GM23338 (cell line): ENCODE measurements at regions not wholly inside any gene's neighbourhood (a gene's known extent, or its start where the extent isn't known, plus 50 kb on each side); places are given as distances from the start of the nearest gene placed in this dataset.

ENCODE experiments used
- ATAC-seq: fragments of 200-7000 bp; cut with Tn5 transposase; 3 replicates; pipeline ENCODE4 v1.9.1; 2020
- DNase-seq: peaks from one replicate; pipeline ENCODE4 v3.0.0-alpha.2; 2015; ENCODE audit warnings: low spot score
- H2AFZ ChIP-seq: fragments of 200-600 bp; sonication (generic); 2 replicates; pipeline ENCODE4 v1.8.0; 2016; ENCODE audit warnings: antibody characterized with exemption, mild to moderate bottlenecking, moderate library complexity
- H3F3A ChIP-seq: fragments of 200-600 bp; sonication (generic); replicated peaks from 2 replicates; pipeline ENCODE4 v1.8.0; 2017; ENCODE audit warnings: antibody characterized with exemption, mixed run types, low read depth
- H3K27ac ChIP-seq: fragments of 200-600 bp; sonication (generic); 2 replicates; pipeline ENCODE4 v1.6.1; 2016; ENCODE audit warnings: low read depth
- H3K27me3 ChIP-seq: fragments of 200-600 bp; sonication (generic); 2 replicates; pipeline ENCODE4 v1.8.0; 2016; ENCODE audit warnings: mild to moderate bottlenecking, mixed run types, moderate library complexity; ENCODE audit not compliant: insufficient read depth
- H3K36me3 ChIP-seq: fragments of 200-600 bp; sonication (generic); 2 replicates; pipeline ENCODE4 v1.8.0; 2016; ENCODE audit warnings: mild to moderate bottlenecking; ENCODE audit not compliant: insufficient read depth
- H3K4me1 ChIP-seq: fragments of 200-600 bp; sonication (generic); 2 replicates; pipeline ENCODE4 v1.8.0; 2016; ENCODE audit warnings: mild to moderate bottlenecking, moderate library complexity; ENCODE audit not compliant: insufficient read depth
- H3K4me2 ChIP-seq: fragments of 200-600 bp; sonication (generic); 2 replicates; pipeline ENCODE4 v1.7.1; 2017; ENCODE audit warnings: mixed run types
- H3K4me3 ChIP-seq: fragments of 200-600 bp; sonication (generic); 2 replicates; pipeline ENCODE4 v1.6.1; 2016; ENCODE audit warnings: mixed run types
- H3K79me2 ChIP-seq: fragments of 200-600 bp; sonication (generic); replicated peaks from 2 replicates; pipeline ENCODE4 v1.8.0; 2017; ENCODE audit warnings: mild to moderate bottlenecking; ENCODE audit not compliant: insufficient read depth
- H3K9me2 ChIP-seq: fragments of 200-600 bp; sonication (generic); 2 replicates; pipeline ENCODE4 v1.8.0; 2017; ENCODE audit not compliant: insufficient read depth
- H4K20me1 ChIP-seq: fragments of 200-600 bp; sonication (generic); replicated peaks from 2 replicates; pipeline ENCODE4 v1.8.0; 2017; ENCODE audit warnings: mild to moderate bottlenecking; ENCODE audit not compliant: insufficient read depth
- H3K27ac Mint-ChIP-seq: 2 replicates; pipeline ENCODE4 v1.8.0; 2020; ENCODE audit warnings: inconsistent platforms, mild to moderate bottlenecking, moderate library complexity, mixed read lengths
- H3K27me3 Mint-ChIP-seq: 3 replicates; pipeline ENCODE4 v1.8.0; 2022; ENCODE audit warnings: low read depth, mild to moderate bottlenecking, moderate library complexity, mixed read lengths, inconsistent platforms; ENCODE audit not compliant: insufficient read depth, poor library complexity
- H3K36me3 Mint-ChIP-seq: 3 replicates; pipeline ENCODE4 v1.8.0; 2021; ENCODE audit warnings: low read depth, mild to moderate bottlenecking, inconsistent platforms, moderate library complexity, mixed read lengths
- H3K4me1 Mint-ChIP-seq: 3 replicates; pipeline ENCODE4 v1.8.0; 2020; ENCODE audit warnings: mild to moderate bottlenecking, inconsistent platforms, mixed read lengths
- H3K4me3 Mint-ChIP-seq: 3 replicates; pipeline ENCODE4 v1.8.0; 2021; ENCODE audit warnings: moderate library complexity, mild to moderate bottlenecking, inconsistent platforms, mixed read lengths
- H3K9me3 Mint-ChIP-seq: 3 replicates; pipeline ENCODE4 v1.8.0; 2020; ENCODE audit warnings: moderate library complexity, mild to moderate bottlenecking, inconsistent platforms, mixed read lengths
- CREB1 ChIP-seq: fragments of 250-450 bp; sonication (Bioruptor Pico); IDR thresholded peaks from 2 replicates; pipeline ENCODE4 v1.5.0; 2020; ENCODE audit warnings: low read depth, mild to moderate bottlenecking, moderate library complexity
- ETS1 ChIP-seq: IDR thresholded peaks from 2 replicates; pipeline ENCODE4 v1.6.1; 2016; ENCODE audit warnings: antibody characterized with exemption
- EZH2 ChIP-seq: fragments of 200-600 bp; sonication (generic); IDR thresholded peaks from one replicate; pipeline ENCODE4 v1.8.0; 2017; ENCODE audit warnings: antibody characterized with exemption, mild to moderate bottlenecking, low read depth; ENCODE audit not compliant: unreplicated experiment
- EZH2phosphoT487 ChIP-seq: fragments of 200-600 bp; sonication (generic); IDR thresholded peaks from one replicate; pipeline ENCODE4 v1.8.1; 2018; ENCODE audit warnings: antibody characterized with exemption; ENCODE audit not compliant: unreplicated experiment
- JUNB ChIP-seq: IDR thresholded peaks from one replicate; pipeline ENCODE4 v1.6.1; 2016; ENCODE audit warnings: antibody characterized with exemption; ENCODE audit not compliant: unreplicated experiment
- NANOG ChIP-seq: IDR thresholded peaks from 2 replicates; pipeline ENCODE4 v1.6.1; 2016; ENCODE audit warnings: antibody characterized with exemption, borderline replicate concordance
- POLR2AphosphoS5 ChIP-seq: IDR thresholded peaks from 2 replicates; pipeline ENCODE4 v1.6.1; 2016; ENCODE audit warnings: antibody characterized with exemption, low read depth
- STAT1 ChIP-seq: IDR thresholded peaks from one replicate; pipeline ENCODE4 v1.6.1; 2016; ENCODE audit warnings: antibody characterized with exemption; ENCODE audit not compliant: unreplicated experiment
- ZNF114 ChIP-seq: fragments of 250-450 bp; sonication (Bioruptor Pico); IDR thresholded peaks from 2 replicates; pipeline ENCODE4 v1.5.0; 2020; ENCODE audit warnings: mild to moderate bottlenecking, moderate library complexity
- ZNF331 ChIP-seq: fragments of 250-450 bp; sonication (Bioruptor Pico); IDR thresholded peaks from 2 replicates; pipeline ENCODE4 v1.5.0; 2020; ENCODE audit warnings: low read depth, mild to moderate bottlenecking, moderate library complexity
- TF ChIP-seq, protein P1 (sequence below): IDR thresholded peaks from one replicate; pipeline ENCODE4 v1.6.1; 2018; ENCODE audit warnings: antibody characterized with exemption; ENCODE audit not compliant: unreplicated experiment
- TF ChIP-seq, protein P2 (sequence below), 2 experiments: fragments of 200-600 bp in 1 of 2; sonication (generic) in 1 of 2; conservative IDR thresholded peaks; 2 replicates each; pipeline versions ENCODE4 v1.5.1 to v1.6.1; 2016 to 2017; ENCODE audit warnings: antibody characterized with exemption in 2 of 2, low read depth in 2 of 2, mild to moderate bottlenecking in 2 of 2, moderate library complexity in 1 of 2
- TF ChIP-seq, protein P3 (sequence below): fragments of 250-450 bp; sonication (Bioruptor Pico); IDR thresholded peaks from 2 replicates; pipeline ENCODE4 v1.5.0; 2020; ENCODE audit warnings: mild to moderate bottlenecking, moderate library complexity

DNA sequence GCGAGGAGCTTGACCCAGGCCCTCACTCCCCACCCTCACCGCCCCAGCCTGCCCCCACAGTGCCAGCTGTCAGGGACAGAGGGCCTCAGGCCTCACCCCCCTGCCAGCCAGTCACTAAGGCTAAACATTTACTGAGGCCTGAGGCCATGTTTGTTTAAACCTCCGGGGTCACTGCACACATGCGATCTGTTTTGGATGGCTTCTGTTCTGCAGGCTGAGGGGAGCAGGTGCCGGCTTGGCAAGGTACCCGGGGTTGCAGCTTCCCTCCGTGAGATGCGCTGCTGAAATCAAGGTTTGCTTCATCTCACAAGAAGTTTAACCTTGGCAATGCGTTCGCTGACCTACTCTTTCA, 103.3 kb upstream of the BOD1 start:
- H3K27me3 Mint-ChIP-seq: peaks cover 4% of the 10 kb centered on the region
- Histone ChIP-seq H3K4me3 (no peak overlapping the region), H3K36me3 (no peaks in the 10 kb centered on the region), H3K27ac (no peak overlapping the region), H3F3A (no peaks in the 10 kb centered on the region), H3K27me3 (no peaks in the 10 kb centered on the region), H3K4me2 (no peak overlapping the region), H4K20me1 (no peaks in the 10 kb centered on the region), H3K79me2 (no peaks in the 10 kb centered on the region), H2AFZ (no peak overlapping the region), H3K4me1 (peaks cover 17% of the 10 kb centered on the region), H3K9me2 (no peaks in the 10 kb centered on the region; the same call in 1 of the 2 replicates)
- DNase-seq: no peak
- H3K4me3 Mint-ChIP-seq: no peak overlapping the region
- peaks cover 37% of the 10 kb centered on the region for H3K4me1 Mint-ChIP-seq
- ATAC-seq: no peak
- TF ChIP-seq ZNF114 (no peak), NANOG (no peak), ZNF331 (CRISPR knock-in tag) (no peak), STAT1 (no peak), CREB1 (CRISPR knock-in tag) (no peak), ETS1 (no peak), EZH2phosphoT487 (no peak), EZH2 (no peak), POLR2AphosphoS5 (no peak), JUNB (no peak)
- TF ChIP-seq, protein P1, sequence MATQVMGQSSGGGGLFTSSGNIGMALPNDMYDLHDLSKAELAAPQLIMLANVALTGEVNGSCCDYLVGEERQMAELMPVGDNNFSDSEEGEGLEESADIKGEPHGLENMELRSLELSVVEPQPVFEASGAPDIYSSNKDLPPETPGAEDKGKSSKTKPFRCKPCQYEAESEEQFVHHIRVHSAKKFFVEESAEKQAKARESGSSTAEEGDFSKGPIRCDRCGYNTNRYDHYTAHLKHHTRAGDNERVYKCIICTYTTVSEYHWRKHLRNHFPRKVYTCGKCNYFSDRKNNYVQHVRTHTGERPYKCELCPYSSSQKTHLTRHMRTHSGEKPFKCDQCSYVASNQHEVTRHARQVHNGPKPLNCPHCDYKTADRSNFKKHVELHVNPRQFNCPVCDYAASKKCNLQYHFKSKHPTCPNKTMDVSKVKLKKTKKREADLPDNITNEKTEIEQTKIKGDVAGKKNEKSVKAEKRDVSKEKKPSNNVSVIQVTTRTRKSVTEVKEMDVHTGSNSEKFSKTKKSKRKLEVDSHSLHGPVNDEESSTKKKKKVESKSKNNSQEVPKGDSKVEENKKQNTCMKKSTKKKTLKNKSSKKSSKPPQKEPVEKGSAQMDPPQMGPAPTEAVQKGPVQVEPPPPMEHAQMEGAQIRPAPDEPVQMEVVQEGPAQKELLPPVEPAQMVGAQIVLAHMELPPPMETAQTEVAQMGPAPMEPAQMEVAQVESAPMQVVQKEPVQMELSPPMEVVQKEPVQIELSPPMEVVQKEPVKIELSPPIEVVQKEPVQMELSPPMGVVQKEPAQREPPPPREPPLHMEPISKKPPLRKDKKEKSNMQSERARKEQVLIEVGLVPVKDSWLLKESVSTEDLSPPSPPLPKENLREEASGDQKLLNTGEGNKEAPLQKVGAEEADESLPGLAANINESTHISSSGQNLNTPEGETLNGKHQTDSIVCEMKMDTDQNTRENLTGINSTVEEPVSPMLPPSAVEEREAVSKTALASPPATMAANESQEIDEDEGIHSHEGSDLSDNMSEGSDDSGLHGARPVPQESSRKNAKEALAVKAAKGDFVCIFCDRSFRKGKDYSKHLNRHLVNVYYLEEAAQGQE: no peak
- TF ChIP-seq, protein P2, sequence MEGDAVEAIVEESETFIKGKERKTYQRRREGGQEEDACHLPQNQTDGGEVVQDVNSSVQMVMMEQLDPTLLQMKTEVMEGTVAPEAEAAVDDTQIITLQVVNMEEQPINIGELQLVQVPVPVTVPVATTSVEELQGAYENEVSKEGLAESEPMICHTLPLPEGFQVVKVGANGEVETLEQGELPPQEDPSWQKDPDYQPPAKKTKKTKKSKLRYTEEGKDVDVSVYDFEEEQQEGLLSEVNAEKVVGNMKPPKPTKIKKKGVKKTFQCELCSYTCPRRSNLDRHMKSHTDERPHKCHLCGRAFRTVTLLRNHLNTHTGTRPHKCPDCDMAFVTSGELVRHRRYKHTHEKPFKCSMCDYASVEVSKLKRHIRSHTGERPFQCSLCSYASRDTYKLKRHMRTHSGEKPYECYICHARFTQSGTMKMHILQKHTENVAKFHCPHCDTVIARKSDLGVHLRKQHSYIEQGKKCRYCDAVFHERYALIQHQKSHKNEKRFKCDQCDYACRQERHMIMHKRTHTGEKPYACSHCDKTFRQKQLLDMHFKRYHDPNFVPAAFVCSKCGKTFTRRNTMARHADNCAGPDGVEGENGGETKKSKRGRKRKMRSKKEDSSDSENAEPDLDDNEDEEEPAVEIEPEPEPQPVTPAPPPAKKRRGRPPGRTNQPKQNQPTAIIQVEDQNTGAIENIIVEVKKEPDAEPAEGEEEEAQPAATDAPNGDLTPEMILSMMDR (conservative IDR thresholded peaks at IDR 0.05; ENCODE audit: low read depth in 2 of 2): no peak
- TF ChIP-seq, protein P3, sequence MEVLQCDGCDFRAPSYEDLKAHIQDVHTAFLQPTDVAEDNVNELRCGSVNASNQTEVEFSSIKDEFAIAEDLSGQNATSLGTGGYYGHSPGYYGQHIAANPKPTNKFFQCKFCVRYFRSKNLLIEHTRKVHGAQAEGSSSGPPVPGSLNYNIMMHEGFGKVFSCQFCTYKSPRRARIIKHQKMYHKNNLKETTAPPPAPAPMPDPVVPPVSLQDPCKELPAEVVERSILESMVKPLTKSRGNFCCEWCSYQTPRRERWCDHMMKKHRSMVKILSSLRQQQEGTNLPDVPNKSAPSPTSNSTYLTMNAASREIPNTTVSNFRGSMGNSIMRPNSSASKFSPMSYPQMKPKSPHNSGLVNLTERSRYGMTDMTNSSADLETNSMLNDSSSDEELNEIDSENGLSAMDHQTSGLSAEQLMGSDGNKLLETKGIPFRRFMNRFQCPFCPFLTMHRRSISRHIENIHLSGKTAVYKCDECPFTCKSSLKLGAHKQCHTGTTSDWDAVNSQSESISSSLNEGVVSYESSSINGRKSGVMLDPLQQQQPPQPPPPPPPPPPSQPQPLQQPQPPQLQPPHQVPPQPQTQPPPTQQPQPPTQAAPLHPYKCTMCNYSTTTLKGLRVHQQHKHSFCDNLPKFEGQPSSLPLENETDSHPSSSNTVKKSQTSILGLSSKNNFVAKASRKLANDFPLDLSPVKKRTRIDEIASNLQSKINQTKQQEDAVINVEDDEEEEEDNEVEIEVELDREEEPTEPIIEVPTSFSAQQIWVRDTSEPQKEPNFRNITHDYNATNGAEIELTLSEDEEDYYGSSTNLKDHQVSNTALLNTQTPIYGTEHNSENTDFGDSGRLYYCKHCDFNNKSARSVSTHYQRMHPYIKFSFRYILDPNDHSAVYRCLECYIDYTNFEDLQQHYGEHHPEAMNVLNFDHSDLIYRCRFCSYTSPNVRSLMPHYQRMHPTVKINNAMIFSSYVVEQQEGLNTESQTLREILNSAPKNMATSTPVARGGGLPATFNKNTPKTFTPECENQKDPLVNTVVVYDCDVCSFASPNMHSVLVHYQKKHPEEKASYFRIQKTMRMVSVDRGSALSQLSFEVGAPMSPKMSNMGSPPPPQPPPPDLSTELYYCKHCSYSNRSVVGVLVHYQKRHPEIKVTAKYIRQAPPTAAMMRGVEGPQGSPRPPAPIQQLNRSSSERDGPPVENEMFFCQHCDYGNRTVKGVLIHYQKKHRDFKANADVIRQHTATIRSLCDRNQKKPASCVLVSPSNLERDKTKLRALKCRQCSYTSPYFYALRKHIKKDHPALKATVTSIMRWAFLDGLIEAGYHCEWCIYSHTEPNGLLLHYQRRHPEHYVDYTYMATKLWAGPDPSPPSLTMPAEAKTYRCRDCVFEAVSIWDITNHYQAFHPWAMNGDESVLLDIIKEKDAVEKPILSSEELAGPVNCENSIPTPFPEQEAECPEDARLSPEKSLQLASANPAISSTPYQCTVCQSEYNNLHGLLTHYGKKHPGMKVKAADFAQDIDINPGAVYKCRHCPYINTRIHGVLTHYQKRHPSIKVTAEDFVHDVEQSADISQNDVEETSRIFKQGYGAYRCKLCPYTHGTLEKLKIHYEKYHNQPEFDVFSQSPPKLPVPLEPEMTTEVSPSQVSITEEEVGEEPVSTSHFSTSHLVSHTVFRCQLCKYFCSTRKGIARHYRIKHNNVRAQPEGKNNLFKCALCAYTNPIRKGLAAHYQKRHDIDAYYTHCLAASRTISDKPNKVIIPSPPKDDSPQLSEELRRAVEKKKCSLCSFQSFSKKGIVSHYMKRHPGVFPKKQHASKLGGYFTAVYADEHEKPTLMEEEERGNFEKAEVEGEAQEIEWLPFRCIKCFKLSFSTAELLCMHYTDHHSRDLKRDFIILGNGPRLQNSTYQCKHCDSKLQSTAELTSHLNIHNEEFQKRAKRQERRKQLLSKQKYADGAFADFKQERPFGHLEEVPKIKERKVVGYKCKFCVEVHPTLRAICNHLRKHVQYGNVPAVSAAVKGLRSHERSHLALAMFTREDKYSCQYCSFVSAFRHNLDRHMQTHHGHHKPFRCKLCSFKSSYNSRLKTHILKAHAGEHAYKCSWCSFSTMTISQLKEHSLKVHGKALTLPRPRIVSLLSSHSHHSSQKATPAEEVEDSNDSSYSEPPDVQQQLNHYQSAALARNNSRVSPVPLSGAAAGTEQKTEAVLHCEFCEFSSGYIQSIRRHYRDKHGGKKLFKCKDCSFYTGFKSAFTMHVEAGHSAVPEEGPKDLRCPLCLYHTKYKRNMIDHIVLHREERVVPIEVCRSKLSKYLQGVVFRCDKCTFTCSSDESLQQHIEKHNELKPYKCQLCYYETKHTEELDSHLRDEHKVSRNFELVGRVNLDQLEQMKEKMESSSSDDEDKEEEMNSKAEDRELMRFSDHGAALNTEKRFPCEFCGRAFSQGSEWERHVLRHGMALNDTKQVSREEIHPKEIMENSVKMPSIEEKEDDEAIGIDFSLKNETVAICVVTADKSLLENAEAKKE (CRISPR knock-in tag): no peak
- H3K9me3 Mint-ChIP-seq: no peaks in the 10 kb centered on the region
- no peaks in the 10 kb centered on the region for H3K36me3 Mint-ChIP-seq
- no peak overlapping the region for H3K27ac Mint-ChIP-seq
